Neural cell (in vitro differentiated cells): ENCODE measurements at regions not wholly inside any gene's neighbourhood (a gene's known extent, or its start where the extent isn't known, plus 50 kb on each side); places are given as distances from the start of the nearest gene placed in this dataset.

ENCODE experiments used
- CTCF ChIP-seq: fragments of 450-650 bp; IDR thresholded peaks from 2 replicates; pipeline ENCODE4 v1.5.1; 2014; ENCODE audit warnings: antibody characterized with exemption, mild to moderate bottlenecking, moderate library complexity; ENCODE audit not compliant: poor library complexity, severe bottlenecking
- EP300 ChIP-seq: fragments of 450-650 bp; conservative IDR thresholded peaks from 2 replicates; pipeline ENCODE4 v1.6.1; 2014; ENCODE audit warnings: antibody characterized with exemption, mild to moderate bottlenecking, moderate library complexity; ENCODE audit not compliant: poor library complexity, severe bottlenecking
- EZH2 ChIP-seq: fragments of 200-600, 300-800 bp; shearing (Covaris generic), sonication (generic); IDR thresholded peaks from 2 replicates; pipeline ENCODE4 v1.6.1; 2014; ENCODE audit warnings: antibody characterized with exemption, low read length, borderline replicate concordance, mild to moderate bottlenecking; ENCODE audit not compliant: insufficient read depth, poor library complexity, severe bottlenecking
- REST ChIP-seq: IDR thresholded peaks from 2 replicates; pipeline ENCODE4 v1.6.1; 2012; ENCODE audit warnings: borderline replicate concordance

- TF ChIP-seq CTCF (no peak), REST (no peak), EZH2 (no peak), EP300 (no peak)
These were observed 1960.2 kb downstream of the SUCLG1 start for GRCh38 chr2:82498777-82499443.
